Nephron progenitor cell (in vitro differentiated cells): ENCODE measurements at regions not wholly inside any gene's neighbourhood (a gene's known extent, or its start where the extent isn't known, plus 50 kb on each side); places are given as distances from the start of the nearest gene placed in this dataset.

Source experiments
- DNase-seq: peaks from one replicate; pipeline ENCODE4 v3.0.0; 2021
- H3K27ac Mint-ChIP-seq: 2 replicates; pipeline ENCODE4 v1.8.0; 2021; ENCODE audit warnings: mild to moderate bottlenecking, moderate library complexity, mixed read lengths
- H3K27me3 Mint-ChIP-seq: 2 replicates; pipeline ENCODE4 v1.8.0; 2021; ENCODE audit warnings: mild to moderate bottlenecking, low read depth, mixed read lengths; ENCODE audit not compliant: poor library complexity
- H3K36me3 Mint-ChIP-seq: 2 replicates; pipeline ENCODE4 v1.8.0; 2021; ENCODE audit warnings: low read depth, mixed read lengths
- H3K4me1 Mint-ChIP-seq: 2 replicates; pipeline ENCODE4 v1.8.0; 2021; ENCODE audit warnings: mixed read lengths
- H3K4me3 Mint-ChIP-seq: 2 replicates; pipeline ENCODE4 v1.8.0; 2021; ENCODE audit warnings: mild to moderate bottlenecking, moderate library complexity, mixed read lengths
- H3K9me3 Mint-ChIP-seq: 2 replicates; pipeline ENCODE4 v1.8.0; 2021; ENCODE audit warnings: mild to moderate bottlenecking, moderate library complexity, mixed read lengths
- TF ChIP-seq, protein P1 (sequence below): fragments of 200-600 bp; sonication (generic); IDR thresholded peaks from 2 replicates; pipeline ENCODE4 v1.5.0; 2021; ENCODE audit warnings: antibody characterized with exemption

DNA sequence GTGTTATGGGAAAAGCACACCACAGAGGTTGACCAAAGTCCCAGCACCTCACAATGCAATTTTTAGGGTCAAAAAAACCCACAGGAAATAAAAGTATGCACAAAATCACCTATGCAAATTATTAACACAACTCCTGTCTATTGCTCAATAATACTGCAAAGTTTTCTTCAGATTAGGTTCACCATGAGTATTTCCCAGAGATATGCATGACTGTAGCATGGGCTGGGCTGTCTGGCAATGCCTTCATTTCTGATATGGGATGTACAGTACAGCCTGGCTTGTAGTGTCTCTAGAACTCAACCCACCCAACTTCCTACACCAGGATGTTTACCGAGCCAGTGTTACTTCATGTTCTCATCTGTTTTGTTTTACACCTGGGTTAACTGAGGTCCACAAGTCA lies 698.7 kb upstream of the ARGLU1 start:
- H3K4me3 Mint-ChIP-seq: no peak overlapping the region
- no peaks in the 10 kb centered on the region for H3K27me3 Mint-ChIP-seq
- no peak for DNase-seq
- H3K27ac Mint-ChIP-seq: no peak overlapping the region
- peaks cover 5% of the 10 kb centered on the region for H3K9me3 Mint-ChIP-seq
- TF ChIP-seq, protein P1, sequence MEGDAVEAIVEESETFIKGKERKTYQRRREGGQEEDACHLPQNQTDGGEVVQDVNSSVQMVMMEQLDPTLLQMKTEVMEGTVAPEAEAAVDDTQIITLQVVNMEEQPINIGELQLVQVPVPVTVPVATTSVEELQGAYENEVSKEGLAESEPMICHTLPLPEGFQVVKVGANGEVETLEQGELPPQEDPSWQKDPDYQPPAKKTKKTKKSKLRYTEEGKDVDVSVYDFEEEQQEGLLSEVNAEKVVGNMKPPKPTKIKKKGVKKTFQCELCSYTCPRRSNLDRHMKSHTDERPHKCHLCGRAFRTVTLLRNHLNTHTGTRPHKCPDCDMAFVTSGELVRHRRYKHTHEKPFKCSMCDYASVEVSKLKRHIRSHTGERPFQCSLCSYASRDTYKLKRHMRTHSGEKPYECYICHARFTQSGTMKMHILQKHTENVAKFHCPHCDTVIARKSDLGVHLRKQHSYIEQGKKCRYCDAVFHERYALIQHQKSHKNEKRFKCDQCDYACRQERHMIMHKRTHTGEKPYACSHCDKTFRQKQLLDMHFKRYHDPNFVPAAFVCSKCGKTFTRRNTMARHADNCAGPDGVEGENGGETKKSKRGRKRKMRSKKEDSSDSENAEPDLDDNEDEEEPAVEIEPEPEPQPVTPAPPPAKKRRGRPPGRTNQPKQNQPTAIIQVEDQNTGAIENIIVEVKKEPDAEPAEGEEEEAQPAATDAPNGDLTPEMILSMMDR: no peak
- peaks cover 6% of the 10 kb centered on the region for H3K4me1 Mint-ChIP-seq
- no peaks in the 10 kb centered on the region for H3K36me3 Mint-ChIP-seq

DNA sequence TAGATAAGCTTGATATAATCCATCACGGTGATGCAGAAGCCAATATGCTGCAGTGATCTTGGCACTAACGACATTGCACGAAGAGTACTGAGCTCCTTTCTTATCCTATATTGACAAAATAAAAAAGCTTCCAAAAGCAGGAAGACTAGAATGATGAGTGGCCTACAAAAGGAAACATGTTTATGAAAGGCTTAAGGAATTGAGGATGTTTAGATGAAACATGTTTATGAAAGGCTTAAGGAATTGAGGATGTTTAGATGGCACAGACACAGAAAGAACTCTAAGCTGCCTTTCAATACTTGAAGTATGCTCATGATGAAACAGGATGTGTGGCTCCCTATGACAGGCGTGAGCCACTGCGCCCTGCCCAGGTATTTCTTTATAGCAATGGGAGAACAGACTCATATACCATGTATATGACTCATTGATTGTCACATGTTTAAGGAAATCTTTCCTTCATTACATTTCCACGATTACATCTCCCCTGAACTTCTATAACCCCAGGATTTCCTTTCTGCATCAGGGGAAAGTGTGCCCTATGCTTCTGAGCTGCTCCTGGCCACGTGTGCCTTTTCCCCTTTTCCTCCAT lies 690.8 kb upstream of the ARGLU1 start:
- Mint-ChIP-seq H3K9me3 (no peaks in the 10 kb centered on the region), H3K36me3 (no peaks in the 10 kb centered on the region), H3K27me3 (no peaks in the 10 kb centered on the region), H3K4me1 (peaks cover 2% of the 10 kb centered on the region), H3K4me3 (no peak overlapping the region), H3K27ac (no peak overlapping the region)
- TF ChIP-seq, protein P1: no peak
- no peak for DNase-seq

- Mint-ChIP-seq H3K27me3 (no peaks in the 10 kb centered on the region), H3K4me1 (peaks cover 24% of the 10 kb centered on the region), H3K4me3 (no peak overlapping the region), H3K27ac (no peak overlapping the region), H3K9me3 (no peaks in the 10 kb centered on the region), H3K36me3 (no peaks in the 10 kb centered on the region)
- DNase-seq: no peak
- TF ChIP-seq, protein P1: no peak
These were observed 686.5 kb upstream of the ARGLU1 start for GRCh38 chr13:107254392-107254791.

GRCh38 chr13:107252428-107252827 lies 684.5 kb upstream of the ARGLU1 start:
- Mint-ChIP-seq H3K27ac (peak overlapping the region; percentile 36), H3K27me3 (no peaks in the 10 kb centered on the region), H3K36me3 (no peaks in the 10 kb centered on the region), H3K9me3 (no peaks in the 10 kb centered on the region), H3K4me3 (no peak overlapping the region), H3K4me1 (peaks cover 24% of the 10 kb centered on the region)
- TF ChIP-seq, protein P1: no peak
- DNase-seq: no peak

DNA sequence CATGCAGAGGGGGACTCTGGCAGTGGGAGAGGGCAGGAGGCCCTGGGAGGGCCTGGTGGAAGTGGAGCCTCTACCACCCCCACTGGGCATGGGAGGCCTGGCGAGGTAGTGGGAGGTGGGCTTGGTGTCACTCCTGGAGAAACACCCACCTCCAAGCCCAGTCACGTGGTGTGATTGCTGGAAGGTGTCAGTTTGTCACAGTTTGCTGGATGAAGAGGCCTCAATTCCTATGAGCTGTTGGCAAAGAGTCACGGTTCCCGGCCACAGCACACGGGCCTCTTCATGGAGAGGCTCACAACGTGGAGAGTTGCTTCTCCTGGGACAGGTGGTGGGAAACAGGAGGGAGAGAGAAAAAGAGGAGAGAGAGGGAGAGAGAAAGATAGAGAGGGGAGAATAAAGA lies 684.1 kb upstream of the ARGLU1 start:
- H3K4me3 Mint-ChIP-seq: no peak overlapping the region

DNA sequence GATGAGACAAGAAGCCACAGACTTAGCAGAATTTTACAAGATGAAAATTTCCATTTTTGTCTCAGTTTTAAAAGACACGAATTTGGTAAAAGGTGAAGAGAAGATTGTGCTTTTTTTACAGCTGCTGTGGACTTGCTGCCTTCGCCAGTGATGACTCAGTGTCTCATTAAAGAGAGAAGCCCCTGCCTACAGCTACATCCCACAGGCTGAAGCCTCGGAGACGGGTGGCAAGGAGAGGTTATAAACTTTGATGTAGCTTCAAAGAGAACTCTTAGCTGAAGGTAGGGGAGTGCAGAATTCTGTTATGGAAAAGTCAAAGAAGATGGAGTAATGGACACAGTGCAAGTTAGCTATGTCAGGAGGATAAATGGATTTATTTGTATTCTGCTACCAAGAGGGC lies 683.4 kb upstream of the ARGLU1 start:
- no peaks in the 10 kb centered on the region for H3K36me3 Mint-ChIP-seq
- H3K9me3 Mint-ChIP-seq: no peaks in the 10 kb centered on the region
- H3K27me3 Mint-ChIP-seq: no peaks in the 10 kb centered on the region
- peaks cover 24% of the 10 kb centered on the region for H3K4me1 Mint-ChIP-seq
- TF ChIP-seq, protein P1: no peak
- H3K27ac Mint-ChIP-seq: no peak overlapping the region
- no peak for DNase-seq
- H3K4me3 Mint-ChIP-seq: no peak overlapping the region

More for the DNA sequence above, 684.1 kb upstream of the ARGLU1 start:
- TF ChIP-seq, protein P1: no peak
- Mint-ChIP-seq H3K9me3 (no peaks in the 10 kb centered on the region), H3K36me3 (no peaks in the 10 kb centered on the region), H3K27me3 (no peaks in the 10 kb centered on the region), H3K4me1 (peaks cover 24% of the 10 kb centered on the region), H3K27ac (peak overlapping the region; percentile 36)
- peak; percentile 4 for DNase-seq
